OCI-LY1 (cell line): ENCODE measurements at regions not wholly inside any gene's neighbourhood (a gene's known extent, or its start where the extent isn't known, plus 50 kb on each side); places are given as distances from the start of the nearest gene placed in this dataset.
A peak's percentile ranks its signal among the peaks of the same experiment; 100 is the strongest.

Source experiments
- H2AFZ ChIP-seq: fragments of 200-600 bp; sonication (generic), shearing (Covaris generic); 2 replicates; pipeline ENCODE4 v1.6.0; 2014; ENCODE audit warnings: antibody characterized with exemption, mild to moderate bottlenecking, low read length
- H3F3A ChIP-seq: fragments of 200-600 bp; sonication (generic), shearing (Covaris generic); 2 replicates; pipeline ENCODE4 v1.6.0; 2014; ENCODE audit warnings: mild to moderate bottlenecking, antibody characterized with exemption, low read length, moderate library complexity; ENCODE audit not compliant: insufficient read depth
- H3K27ac ChIP-seq: fragments of 200-600 bp; sonication (generic); 2 replicates; pipeline ENCODE4 v1.5.1; 2014; ENCODE audit warnings: low read length, mixed run types, mild to moderate bottlenecking, low read depth; ENCODE audit not compliant: poor library complexity, severe bottlenecking
- H3K27me3 ChIP-seq: fragments of 200-600 bp; sonication (generic); 2 replicates; pipeline ENCODE4 v1.6.0; 2014; ENCODE audit warnings: antibody characterized with exemption, mild to moderate bottlenecking, low read length, moderate library complexity; ENCODE audit not compliant: insufficient read depth
- H3K36me3 ChIP-seq: fragments of 200-600 bp; sonication (generic); 2 replicates; pipeline ENCODE4 v1.6.1; 2014; ENCODE audit warnings: mild to moderate bottlenecking, antibody characterized with exemption, low read length, moderate library complexity, mixed read lengths; ENCODE audit not compliant: insufficient read depth
- H3K4me1 ChIP-seq: fragments of 200-600 bp; sonication (generic); 2 replicates; pipeline ENCODE4 v1.5.1; 2014; ENCODE audit warnings: mild to moderate bottlenecking, low read length, moderate library complexity; ENCODE audit not compliant: insufficient read depth, severe bottlenecking
- H3K4me2 ChIP-seq: fragments of 200-600 bp; sonication (generic), shearing (Covaris generic); 2 replicates; pipeline ENCODE4 v1.6.1; 2014; ENCODE audit warnings: low read length
- H3K4me3 ChIP-seq: fragments of 200-600 bp; sonication (generic); 2 replicates; pipeline ENCODE4 v1.5.1; 2014; ENCODE audit warnings: low read length, low read depth, mild to moderate bottlenecking, mixed read lengths; ENCODE audit not compliant: poor library complexity, severe bottlenecking
- H3K79me2 ChIP-seq: fragments of 200-600 bp; shearing (Covaris generic); 2 replicates; pipeline ENCODE4 v1.6.1; 2016; ENCODE audit warnings: mixed run types, low read length, mixed read lengths; ENCODE audit not compliant: insufficient read depth
- H3K9ac ChIP-seq: fragments of 200-600 bp; sonication (generic), shearing (Covaris generic); 2 replicates; pipeline ENCODE4 v1.6.1; 2014; ENCODE audit warnings: mild to moderate bottlenecking, low read length, mixed read lengths
- H3K9me2 ChIP-seq: fragments of 200-600 bp; sonication (generic), shearing (Covaris generic); 2 replicates; pipeline ENCODE4 v1.6.1; 2014; ENCODE audit warnings: low read depth, mild to moderate bottlenecking, low read length, mixed read lengths
- H3K9me3 ChIP-seq: fragments of 200-600 bp; shearing (Covaris generic); 2 replicates; pipeline ENCODE4 v1.6.1; 2014; ENCODE audit warnings: low read length, mixed read lengths
- H4K20me1 ChIP-seq: fragments of 200-600 bp; sonication (generic), shearing (Covaris generic); 2 replicates; pipeline ENCODE4 v1.6.0; 2016; ENCODE audit warnings: mild to moderate bottlenecking, low read length; ENCODE audit not compliant: insufficient read depth
- EZH2 ChIP-seq: fragments of 200-600 bp; sonication (generic), shearing (Covaris generic); IDR thresholded peaks from 2 replicates; pipeline ENCODE4 v1.8.0; 2017; ENCODE audit warnings: borderline replicate concordance, mixed run types, mild to moderate bottlenecking, antibody characterized with exemption, low read length, moderate library complexity, mixed read lengths
- TF ChIP-seq, protein P1 (sequence below): fragments of 200-600 bp; sonication (generic), shearing (Covaris generic); IDR thresholded peaks from 2 replicates; pipeline ENCODE4 v1.5.1; 2017; ENCODE audit warnings: mild to moderate bottlenecking, antibody characterized with exemption, low read length, moderate library complexity, mixed read lengths

DNA sequence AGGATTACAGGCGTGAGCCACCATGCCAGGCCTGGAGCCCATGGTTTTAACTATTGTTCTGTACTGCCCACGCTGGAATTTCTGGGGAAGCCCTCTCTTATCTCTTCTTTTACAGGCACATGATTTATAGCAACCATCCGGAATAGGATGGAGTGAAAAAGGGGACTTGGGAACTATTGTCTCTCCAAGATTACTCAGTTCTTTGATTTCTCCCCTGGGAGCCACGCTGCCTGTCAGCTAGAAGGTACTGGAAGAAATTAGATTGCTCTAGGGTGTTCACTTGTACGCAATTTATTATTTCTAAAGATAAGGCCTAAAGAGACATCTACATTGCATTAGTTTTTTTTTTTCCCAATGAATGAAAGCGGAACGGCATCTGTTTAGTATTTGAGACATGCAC is 65.6 kb upstream of the PTPRJ start:
- Histone ChIP-seq H3K79me2 (no peaks in the 10 kb centered on the region), H3K36me3 (no peaks in the 10 kb centered on the region), H3F3A (peaks cover 14% of the 10 kb centered on the region; the same call in 1 of the 2 replicates), H2AFZ (no peak overlapping the region), H3K9me3 (no peaks in the 10 kb centered on the region), H3K4me1 (peaks cover 73% of the 10 kb centered on the region), H4K20me1 (no peaks in the 10 kb centered on the region), H3K27me3 (no peaks in the 10 kb centered on the region), H3K4me3 (no peak overlapping the region), H3K9me2 (no peaks in the 10 kb centered on the region), H3K27ac (peak overlapping the region; percentile 99), H3K4me2 (peak overlapping the region; percentile 64; the same call in 1 of the 2 replicates), H3K9ac (peak overlapping the region; percentile 47; the same call in 1 of the 2 replicates)
- no peak for TF ChIP-seq EZH2
- TF ChIP-seq, protein P1, sequence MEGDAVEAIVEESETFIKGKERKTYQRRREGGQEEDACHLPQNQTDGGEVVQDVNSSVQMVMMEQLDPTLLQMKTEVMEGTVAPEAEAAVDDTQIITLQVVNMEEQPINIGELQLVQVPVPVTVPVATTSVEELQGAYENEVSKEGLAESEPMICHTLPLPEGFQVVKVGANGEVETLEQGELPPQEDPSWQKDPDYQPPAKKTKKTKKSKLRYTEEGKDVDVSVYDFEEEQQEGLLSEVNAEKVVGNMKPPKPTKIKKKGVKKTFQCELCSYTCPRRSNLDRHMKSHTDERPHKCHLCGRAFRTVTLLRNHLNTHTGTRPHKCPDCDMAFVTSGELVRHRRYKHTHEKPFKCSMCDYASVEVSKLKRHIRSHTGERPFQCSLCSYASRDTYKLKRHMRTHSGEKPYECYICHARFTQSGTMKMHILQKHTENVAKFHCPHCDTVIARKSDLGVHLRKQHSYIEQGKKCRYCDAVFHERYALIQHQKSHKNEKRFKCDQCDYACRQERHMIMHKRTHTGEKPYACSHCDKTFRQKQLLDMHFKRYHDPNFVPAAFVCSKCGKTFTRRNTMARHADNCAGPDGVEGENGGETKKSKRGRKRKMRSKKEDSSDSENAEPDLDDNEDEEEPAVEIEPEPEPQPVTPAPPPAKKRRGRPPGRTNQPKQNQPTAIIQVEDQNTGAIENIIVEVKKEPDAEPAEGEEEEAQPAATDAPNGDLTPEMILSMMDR, result no peak

DNA sequence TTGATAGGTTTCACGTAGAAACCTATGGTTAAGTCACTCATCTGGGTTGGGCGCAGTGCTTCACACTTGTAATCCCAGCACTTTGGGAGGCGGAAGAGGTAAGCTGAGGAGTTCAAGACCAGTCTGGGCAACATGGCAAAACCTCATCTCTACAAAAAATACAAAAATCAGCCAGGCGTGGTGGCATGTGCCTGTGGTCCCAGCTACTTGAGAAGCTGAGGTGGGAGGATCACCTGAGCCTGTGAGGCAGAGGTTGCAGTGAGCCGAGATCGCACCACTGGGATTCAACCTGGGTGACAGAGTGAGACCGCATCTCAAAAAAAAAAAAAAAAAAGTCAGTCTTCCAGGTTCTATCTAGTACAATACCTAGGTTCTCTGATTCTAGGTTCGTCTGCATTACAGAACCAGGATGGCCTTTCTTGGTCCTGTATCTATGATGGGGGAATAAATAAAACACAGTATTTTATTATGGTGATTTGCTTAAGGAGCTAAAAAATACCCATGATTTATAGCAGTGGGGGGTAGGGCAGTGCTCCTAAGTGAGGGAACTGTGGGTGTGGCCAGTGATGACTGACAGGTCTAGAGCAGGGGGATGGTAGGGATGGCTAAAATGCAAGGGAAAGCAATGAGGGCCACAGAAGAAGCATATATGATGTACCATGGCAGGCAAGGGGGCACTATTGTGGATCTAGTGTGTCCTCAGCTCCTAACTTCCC is 65.5 kb upstream of the NUP160 start:
- Histone ChIP-seq H3K36me3 (no peaks in the 10 kb centered on the region), H3K9ac (no peak overlapping the region; the same call in 1 of the 2 replicates), H4K20me1 (no peaks in the 10 kb centered on the region), H3K27ac (peak overlapping the region; percentile 99), H3K79me2 (no peaks in the 10 kb centered on the region), H3K4me1 (peaks cover 62% of the 10 kb centered on the region), H3K9me3 (no peaks in the 10 kb centered on the region), H3K9me2 (no peaks in the 10 kb centered on the region), H2AFZ (no peak overlapping the region), H3K4me2 (peak overlapping the region; percentile 10; the same call in 1 of the 2 replicates), H3F3A (peaks cover 9% of the 10 kb centered on the region; the same call in 1 of the 2 replicates), H3K27me3 (no peaks in the 10 kb centered on the region), H3K4me3 (no peak overlapping the region)
- no peak for TF ChIP-seq EZH2
- TF ChIP-seq, protein P1, result no peak

DNA sequence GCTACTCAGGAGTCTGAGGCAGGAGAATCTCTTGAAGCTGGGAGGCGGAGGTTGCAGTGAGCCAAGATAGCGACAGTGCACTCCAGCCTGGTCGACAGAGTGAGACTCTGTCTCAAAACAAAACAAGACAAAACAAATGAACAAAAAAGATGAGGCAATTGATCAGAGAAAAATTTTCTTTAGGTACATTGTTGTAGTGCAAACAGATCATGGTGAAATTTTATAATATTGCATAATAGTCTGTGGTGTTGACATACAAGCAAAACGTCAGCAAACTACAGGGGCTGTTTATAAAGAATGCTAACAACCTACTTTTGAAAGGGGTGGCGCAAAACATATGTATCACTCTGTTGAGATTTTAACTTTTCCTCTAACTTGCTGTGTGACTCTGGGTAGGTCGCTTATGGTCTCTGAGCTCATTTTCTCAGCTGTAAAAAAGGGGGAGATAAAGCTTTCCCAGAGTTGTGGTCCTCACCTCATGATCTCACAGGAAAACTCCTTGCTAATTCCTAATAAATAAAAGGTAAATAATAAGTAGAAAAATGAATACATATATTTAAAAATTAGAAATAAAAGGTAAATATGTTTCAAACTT is 64.8 kb upstream of the NUP160 start:
- Histone ChIP-seq H4K20me1 (no peaks in the 10 kb centered on the region), H3K27me3 (no peaks in the 10 kb centered on the region), H3K9me2 (no peaks in the 10 kb centered on the region), H3K4me3 (no peak overlapping the region), H3K4me1 (peaks cover 62% of the 10 kb centered on the region), H3F3A (peaks cover 9% of the 10 kb centered on the region; the same call in 1 of the 2 replicates), H3K4me2 (peak overlapping the region; percentile 10; the same call in 1 of the 2 replicates), H3K9ac (no peak overlapping the region), H3K27ac (peak overlapping the region; percentile 99), H2AFZ (no peak overlapping the region), H3K36me3 (no peaks in the 10 kb centered on the region), H3K79me2 (no peaks in the 10 kb centered on the region), H3K9me3 (no peaks in the 10 kb centered on the region)
- TF ChIP-seq, protein P1, result no peak
- TF ChIP-seq EZH2, result no peak
